ENCODE measurements at regions not wholly inside any gene's neighbourhood (a gene's known extent, or its start where the extent isn't known, plus 50 kb on each side); places are given as distances from the start of the nearest gene placed in this dataset.

- H3K27ac Mint-ChIP-seq (ENCODE audit: unreplicated experiment), result no peak overlapping the region
- intact Hi-C loops (cut with micrococcal nuclease; ENCODE audit: unreplicated experiment), result no loop called here
- H3K9me3 ChIP-seq, result no peaks in the 10 kb centered on the region
- H3K9me3 Mint-ChIP-seq (ENCODE audit: unreplicated experiment), result no peaks in the 10 kb centered on the region
- no peaks in the 10 kb centered on the region for H3K36me3 ChIP-seq (ENCODE audit: control insufficient read depth, insufficient read depth, low read length)
- no peaks in the 10 kb centered on the region for H3K4me1 Mint-ChIP-seq (ENCODE audit: low read depth, unreplicated experiment)
- peaks cover 13% of the 10 kb centered on the region for H3K27me3 Mint-ChIP-seq (ENCODE audit: insufficient read depth, unreplicated experiment)
- DNase-seq, result no peak
- CTCF ChIA-PET, result no interaction called here
- no peaks in the 10 kb centered on the region for H3K27me3 ChIP-seq (replicated peaks; ENCODE audit: control insufficient read depth, insufficient read depth, low read length)
- H3K4me3 Mint-ChIP-seq (ENCODE audit: unreplicated experiment), result no peak overlapping the region
- TF ChIP-seq CTCF (IDR thresholded peaks at IDR 0.05; ENCODE audit: insufficient read depth in 1 of 2, low read depth in 1 of 2, low read length in 1 of 2, severe bottlenecking in 1 of 2, unreplicated experiment in 1 of 2), result no peak
- BruUV-seq (replicated peaks), result no TSS peak
- H3K4me3 ChIP-seq (ENCODE audit: low read depth, low read length), result no peak overlapping the region
- POLR2A ChIA-PET, result no interaction called here
- no peaks in the 10 kb centered on the region for H3K4me1 ChIP-seq
- H3K36me3 Mint-ChIP-seq (ENCODE audit: insufficient read depth, unreplicated experiment), result no peaks in the 10 kb centered on the region
These were observed 216.7 kb downstream of the ACTL7B start for GRCh38 chr9:108639091-108639490.

GRCh38 chr9:108637340-108637739, 218.4 kb downstream of the ACTL7B start:
- Mint-ChIP-seq H3K4me3 (ENCODE audit: unreplicated experiment) (no peak overlapping the region), H3K27ac (ENCODE audit: unreplicated experiment) (no peak overlapping the region), H3K36me3 (ENCODE audit: insufficient read depth, unreplicated experiment) (no peaks in the 10 kb centered on the region), H3K9me3 (ENCODE audit: unreplicated experiment) (no peaks in the 10 kb centered on the region), H3K4me1 (ENCODE audit: low read depth, unreplicated experiment) (no peaks in the 10 kb centered on the region), H3K27me3 (ENCODE audit: insufficient read depth, unreplicated experiment) (peaks cover 13% of the 10 kb centered on the region)
- H3K4me1 ChIP-seq, result no peaks in the 10 kb centered on the region
- ChIA-PET CTCF (no interaction called here), POLR2A (no interaction called here)
- intact Hi-C loops (cut with micrococcal nuclease; ENCODE audit: unreplicated experiment), result no loop called here
- no peak for TF ChIP-seq CTCF (IDR thresholded peaks at IDR 0.05; ENCODE audit: insufficient read depth in 1 of 2, low read depth in 1 of 2, low read length in 1 of 2, severe bottlenecking in 1 of 2, unreplicated experiment in 1 of 2)
- no peaks in the 10 kb centered on the region for H3K27me3 ChIP-seq (replicated peaks; ENCODE audit: control insufficient read depth, insufficient read depth, low read length)
- H3K9me3 ChIP-seq, result no peaks in the 10 kb centered on the region
- BruUV-seq (replicated peaks), result no TSS peak
- H3K36me3 ChIP-seq (ENCODE audit: control insufficient read depth, insufficient read depth, low read length), result no peaks in the 10 kb centered on the region
- DNase-seq, result no peak
- no peak overlapping the region for H3K4me3 ChIP-seq (ENCODE audit: low read depth, low read length)

- H3K27me3 Mint-ChIP-seq (ENCODE audit: insufficient read depth, unreplicated experiment), result peaks cover 9% of the 10 kb centered on the region
- intact Hi-C loops (cut with micrococcal nuclease; ENCODE audit: unreplicated experiment), result no loop called here
These were observed 219.8 kb downstream of the ACTL7B start for GRCh38 chr9:108636013-108636412.

More at GRCh38 chr9:108636013-108636412, 219.8 kb downstream of the ACTL7B start:
- no peaks in the 10 kb centered on the region for H3K36me3 Mint-ChIP-seq (ENCODE audit: insufficient read depth, unreplicated experiment)
- H3K27me3 ChIP-seq (replicated peaks; ENCODE audit: control insufficient read depth, insufficient read depth, low read length), result no peaks in the 10 kb centered on the region
- POLR2A ChIA-PET, result no interaction called here
- peak in 1 of 2 experiments; percentile 22 for TF ChIP-seq CTCF (IDR thresholded peaks at IDR 0.05; ENCODE audit: insufficient read depth in 1 of 2, low read depth in 1 of 2, low read length in 1 of 2, severe bottlenecking in 1 of 2, unreplicated experiment in 1 of 2)
- peak in 1 of 2 experiments; percentile 5 for DNase-seq
- no peak overlapping the region for H3K27ac Mint-ChIP-seq (ENCODE audit: unreplicated experiment)
- no peaks in the 10 kb centered on the region for H3K4me1 Mint-ChIP-seq (ENCODE audit: low read depth, unreplicated experiment)
- H3K4me3 ChIP-seq (ENCODE audit: low read depth, low read length), result no peak overlapping the region
- H3K4me1 ChIP-seq, result no peaks in the 10 kb centered on the region
- H3K4me3 Mint-ChIP-seq (ENCODE audit: unreplicated experiment), result no peak overlapping the region
- no TSS peak for BruUV-seq (replicated peaks)
- no peaks in the 10 kb centered on the region for H3K36me3 ChIP-seq (ENCODE audit: control insufficient read depth, insufficient read depth, low read length)
- H3K9me3 Mint-ChIP-seq (ENCODE audit: unreplicated experiment), result no peaks in the 10 kb centered on the region
- CTCF ChIA-PET, result no interaction called here
- H3K9me3 ChIP-seq, result no peaks in the 10 kb centered on the region

Measured in Caco-2 (cell line).